MM.1S (cell line): ENCODE measurements at regions not wholly inside any gene's neighbourhood (a gene's known extent, or its start where the extent isn't known, plus 50 kb on each side); places are given as distances from the start of the nearest gene placed in this dataset.

Experiments used
- DNase-seq: peaks from one replicate; pipeline ENCODE4 v3.0.0-alpha.2; 2015
- H2AFZ ChIP-seq: fragments of 300-600 bp; sonication (generic); 2 replicates; pipeline ENCODE4 v1.6.0; 2016; ENCODE audit warnings: antibody characterized with exemption, low read length
- H3F3A ChIP-seq: fragments of 300-600 bp; sonication (generic); 2 replicates; pipeline ENCODE4 v1.6.1; 2016; ENCODE audit warnings: mild to moderate bottlenecking, antibody characterized with exemption, low read length, moderate library complexity, mixed read lengths; ENCODE audit not compliant: insufficient read depth
- H3K27ac ChIP-seq: fragments of 300-600 bp; sonication (generic); 2 replicates; pipeline ENCODE4 v1.5.1; 2016; ENCODE audit warnings: mild to moderate bottlenecking, low read length
- H3K27me3 ChIP-seq: fragments of 300-600 bp; sonication (generic); replicated peaks from 2 replicates; pipeline ENCODE4 v1.6.0; 2016; ENCODE audit warnings: low read length; ENCODE audit not compliant: insufficient read depth
- H3K36me3 ChIP-seq: fragments of 300-600 bp; sonication (generic); replicated peaks from 2 replicates; pipeline ENCODE4 v1.6.1; 2016; ENCODE audit warnings: mild to moderate bottlenecking, low read length, mixed read lengths; ENCODE audit not compliant: insufficient read depth
- H3K4me1 ChIP-seq: fragments of 300-600 bp; sonication (generic); 2 replicates; pipeline ENCODE4 v1.6.1; 2016; ENCODE audit warnings: low read length, mixed read lengths
- H3K4me2 ChIP-seq: fragments of 300-600 bp; sonication (generic); 2 replicates; pipeline ENCODE4 v1.6.0; 2016; ENCODE audit warnings: low read depth, low read length
- H3K4me3 ChIP-seq: fragments of 300-600 bp; sonication (generic); 2 replicates; pipeline ENCODE4 v1.5.1; 2016; ENCODE audit warnings: low read length, mixed read lengths
- H3K79me2 ChIP-seq: fragments of 300-600 bp; sonication (generic); 2 replicates; pipeline ENCODE4 v1.6.1; 2016; ENCODE audit warnings: mixed run types, low read length, mixed read lengths
- H3K9ac ChIP-seq: fragments of 300-600 bp; sonication (generic); 2 replicates; pipeline ENCODE4 v1.6.1; 2016; ENCODE audit warnings: low read length, mixed read lengths
- H3K9me2 ChIP-seq: fragments of 300-600 bp; sonication (generic); replicated peaks from 2 replicates; pipeline ENCODE4 v1.6.1; 2016; ENCODE audit warnings: mild to moderate bottlenecking, low read length, mixed read lengths; ENCODE audit not compliant: insufficient read depth
- H3K9me3 ChIP-seq: fragments of 300-600 bp; sonication (generic); replicated peaks from 2 replicates; pipeline ENCODE4 v1.6.1; 2016; ENCODE audit warnings: mild to moderate bottlenecking, low read length, mixed read lengths; ENCODE audit not compliant: insufficient read depth
- H4K20me1 ChIP-seq: fragments of 300-600 bp; sonication (generic); 2 replicates; pipeline ENCODE4 v1.6.1; 2016; ENCODE audit warnings: mild to moderate bottlenecking, low read length, moderate library complexity, mixed read lengths; ENCODE audit not compliant: insufficient read depth
- CTCF ChIP-seq: fragments of 300-600 bp; sonication (generic); IDR thresholded peaks from 2 replicates; pipeline ENCODE4 v1.5.1; 2016; ENCODE audit warnings: antibody characterized with exemption, low read length, mixed read lengths
- EZH2 ChIP-seq: fragments of 300-600 bp; sonication (generic); optimal IDR thresholded peaks from 2 replicates; pipeline ENCODE3; 2017; ENCODE audit warnings: low read depth, mild to moderate bottlenecking, antibody characterized with exemption, low read length, mixed read lengths
- EZH2phosphoT487 ChIP-seq: fragments of 300-600 bp; sonication (generic); IDR thresholded peaks from 2 replicates; pipeline ENCODE4 v1.6.1; 2018; ENCODE audit warnings: antibody characterized with exemption, low read length

GRCh38 chr7:138207555-138207971 is 131.3 kb downstream of the AKR1D1 start:
- Histone ChIP-seq H3K36me3 (no peaks in the 10 kb centered on the region), H3K9ac (no peak overlapping the region), H3K9me2 (no peaks in the 10 kb centered on the region), H3K4me2 (no peak overlapping the region), H3K79me2 (no peaks in the 10 kb centered on the region), H4K20me1 (no peaks in the 10 kb centered on the region), H3K9me3 (no peaks in the 10 kb centered on the region), H3F3A (no peaks in the 10 kb centered on the region), H3K4me1 (no peaks in the 10 kb centered on the region), H3K27ac (no peak overlapping the region), H2AFZ (no peak overlapping the region), H3K27me3 (no peaks in the 10 kb centered on the region), H3K4me3 (no peak overlapping the region)
- DNase-seq: no peak
- TF ChIP-seq CTCF: no peak
- no peak for TF ChIP-seq EZH2phosphoT487
- TF ChIP-seq EZH2: no peak

GRCh38 chr7:138208142-138208570 is 131.9 kb downstream of the AKR1D1 start:
- H3K9me3 ChIP-seq: no peaks in the 10 kb centered on the region

GRCh38 chr7:138208864-138209263 is 132.6 kb downstream of the AKR1D1 start:
- Histone ChIP-seq H3K36me3 (no peaks in the 10 kb centered on the region), H3K27ac (no peak overlapping the region), H3K9ac (no peak overlapping the region)

More at GRCh38 chr7:138208142-138208570, 131.9 kb downstream of the AKR1D1 start:
- H3K9me2 ChIP-seq: no peaks in the 10 kb centered on the region
- no peak overlapping the region for H2AFZ ChIP-seq
- H4K20me1 ChIP-seq: no peaks in the 10 kb centered on the region
- no peak overlapping the region for H3K4me2 ChIP-seq
- H3K27me3 ChIP-seq: no peaks in the 10 kb centered on the region
- no peak for TF ChIP-seq EZH2phosphoT487
- no peak for TF ChIP-seq CTCF
- TF ChIP-seq EZH2: no peak
- no peaks in the 10 kb centered on the region for H3F3A ChIP-seq
- DNase-seq: no peak
- H3K36me3 ChIP-seq: no peaks in the 10 kb centered on the region
- no peak overlapping the region for H3K27ac ChIP-seq
- no peak overlapping the region for H3K4me3 ChIP-seq
- no peaks in the 10 kb centered on the region for H3K79me2 ChIP-seq
- H3K4me1 ChIP-seq: no peaks in the 10 kb centered on the region
- no peak overlapping the region for H3K9ac ChIP-seq

More at GRCh38 chr7:138208864-138209263, 132.6 kb downstream of the AKR1D1 start:
- Histone ChIP-seq H3K4me1 (no peaks in the 10 kb centered on the region), H4K20me1 (no peaks in the 10 kb centered on the region), H3F3A (no peaks in the 10 kb centered on the region), H3K27me3 (no peaks in the 10 kb centered on the region), H3K4me3 (no peak overlapping the region), H3K9me3 (no peaks in the 10 kb centered on the region), H3K4me2 (no peak overlapping the region), H3K79me2 (no peaks in the 10 kb centered on the region), H3K9me2 (no peaks in the 10 kb centered on the region), H2AFZ (no peak overlapping the region)
- TF ChIP-seq EZH2 (no peak), CTCF (no peak), EZH2phosphoT487 (no peak)
- no peak for DNase-seq
